CD4-positive, alpha-beta T cell (primary cell): ENCODE measurements at regions not wholly inside any gene's neighbourhood (a gene's known extent, or its start where the extent isn't known, plus 50 kb on each side); places are given as distances from the start of the nearest gene placed in this dataset.

ENCODE experiments used
- ATAC-seq: fragments of 200-7000 bp; cut with Tn5 transposase; one replicate; pipeline ENCODE4 v1.10.0; 2022; ENCODE audit warnings: mild to moderate bottlenecking; ENCODE audit not compliant: poor library complexity
- CTCF ChIA-PET: fragments of 350-600 bp; sonication (Branson Sonifier 250); formaldehyde crosslinking; loops from one replicate; lab custom pipeline; 2021; ENCODE audit warnings: antibody characterized with exemption, inconsistent platforms; lab: Charles Lee
- POLR2A ChIA-PET: fragments of 350-600 bp; sonication (Branson Sonifier 250); formaldehyde crosslinking; loops from one replicate; lab custom pipeline; 2021; ENCODE audit warnings: antibody characterized with exemption, inconsistent platforms; lab: Charles Lee
- DNase-seq, 14 experiments: peaks; one replicate each; pipeline ENCODE4 v3.0.0-alpha.2; 2013 to 2020; ENCODE audit warnings: mixed read lengths in 2 of 14
- H3K27ac ChIP-seq, 2 donors: one replicate each; pipeline versions ENCODE4 v1.5.1 to v1.7.0; 2013; ENCODE audit warnings: low read length in 2 of 2, low read depth in 1 of 2, mild to moderate bottlenecking in 1 of 2
- H3K27me3 ChIP-seq, 2 experiments: 1 replicate in 1 of 2; 2 replicates in 1 of 2; pipeline versions ENCODE4 v1.6.1 to v1.7.0; 2013; ENCODE audit warnings: low read length in 2 of 2, control low read depth in 1 of 2, mild to moderate bottlenecking in 1 of 2, moderate library complexity in 1 of 2; ENCODE audit not compliant: insufficient read depth in 2 of 2, control insufficient read depth in 1 of 2
- H3K36me3 ChIP-seq: one replicate; pipeline ENCODE4 v1.6.1; 2013; ENCODE audit warnings: low read length, control low read depth; ENCODE audit not compliant: insufficient read depth
- H3K4me1 ChIP-seq: one replicate; pipeline ENCODE4 v1.6.1; 2013; ENCODE audit warnings: low read length, control low read depth; ENCODE audit not compliant: insufficient read depth
- H3K4me3 ChIP-seq: one replicate; pipeline ENCODE4 v1.5.1; 2013; ENCODE audit warnings: mild to moderate bottlenecking, low read length, moderate library complexity
- H3K9me3 ChIP-seq, 2 experiments: 1 replicate in 1 of 2; 2 replicates in 1 of 2; pipeline versions ENCODE4 v1.6.1 to v1.7.0; 2013; ENCODE audit warnings: low read length in 2 of 2, mild to moderate bottlenecking in 2 of 2, control low read depth in 1 of 2, moderate library complexity in 1 of 2; ENCODE audit not compliant: control insufficient read depth in 1 of 2, insufficient read depth in 1 of 2
- H3K27ac Mint-ChIP-seq: one replicate; pipeline ENCODE4 v1.8.0; 2020; ENCODE audit warnings: mixed read lengths
- H3K27me3 Mint-ChIP-seq: one replicate; pipeline ENCODE4 v1.8.0; 2021; ENCODE audit warnings: mixed read lengths
- H3K36me3 Mint-ChIP-seq: one replicate; pipeline ENCODE4 v1.8.0; 2021; ENCODE audit warnings: low read depth, mixed read lengths
- H3K4me1 Mint-ChIP-seq: one replicate; pipeline ENCODE4 v1.8.0; 2021; ENCODE audit warnings: low read depth, mixed read lengths
- H3K4me3 Mint-ChIP-seq: one replicate; pipeline ENCODE4 v1.8.0; 2020; ENCODE audit warnings: mild to moderate bottlenecking, mixed read lengths
- H3K9me3 Mint-ChIP-seq: one replicate; pipeline ENCODE4 v1.8.0; 2020; ENCODE audit warnings: mixed read lengths
- intact Hi-C, 2 experiments: fragments of 100-400 bp; cut with DNase I in 1 of 2; cut with micrococcal nuclease in 1 of 2; formaldehyde crosslinking; loops; one replicate each; pipeline versions ENCODE4 v1.15.1 to v1.9.0; 2023 to 2025; cut with DNase I, micrococcal nuclease
- TF ChIP-seq, protein P1 (sequence below): fragments of 200-600 bp; IDR thresholded peaks from one replicate; pipeline ENCODE4 v1.8.0; 2022; ENCODE audit warnings: antibody characterized with exemption, mild to moderate bottlenecking

DNA sequence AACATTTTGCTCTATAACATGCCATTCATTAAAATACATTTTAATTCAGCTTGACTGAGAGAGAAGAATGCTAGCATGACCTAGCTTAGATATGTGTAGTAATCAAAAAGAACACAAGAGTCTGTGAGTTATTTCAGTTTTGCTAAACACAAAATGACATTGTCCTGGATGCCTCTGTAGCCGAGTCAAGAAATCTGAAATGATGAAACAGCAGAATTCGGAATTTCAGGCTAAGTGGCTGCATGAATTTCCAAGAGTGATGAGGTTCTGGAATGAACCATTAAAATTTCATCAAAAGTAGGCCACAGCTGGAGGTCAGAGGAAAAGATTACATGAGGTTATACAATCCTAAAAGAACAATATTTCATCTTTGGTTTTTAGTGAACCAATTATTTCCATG lies 79.1 kb upstream of the CXADR start:
- ChIA-PET POLR2A (no interaction called here), CTCF (no interaction called here)
- H3K36me3 Mint-ChIP-seq: no peaks in the 10 kb centered on the region

DNA sequence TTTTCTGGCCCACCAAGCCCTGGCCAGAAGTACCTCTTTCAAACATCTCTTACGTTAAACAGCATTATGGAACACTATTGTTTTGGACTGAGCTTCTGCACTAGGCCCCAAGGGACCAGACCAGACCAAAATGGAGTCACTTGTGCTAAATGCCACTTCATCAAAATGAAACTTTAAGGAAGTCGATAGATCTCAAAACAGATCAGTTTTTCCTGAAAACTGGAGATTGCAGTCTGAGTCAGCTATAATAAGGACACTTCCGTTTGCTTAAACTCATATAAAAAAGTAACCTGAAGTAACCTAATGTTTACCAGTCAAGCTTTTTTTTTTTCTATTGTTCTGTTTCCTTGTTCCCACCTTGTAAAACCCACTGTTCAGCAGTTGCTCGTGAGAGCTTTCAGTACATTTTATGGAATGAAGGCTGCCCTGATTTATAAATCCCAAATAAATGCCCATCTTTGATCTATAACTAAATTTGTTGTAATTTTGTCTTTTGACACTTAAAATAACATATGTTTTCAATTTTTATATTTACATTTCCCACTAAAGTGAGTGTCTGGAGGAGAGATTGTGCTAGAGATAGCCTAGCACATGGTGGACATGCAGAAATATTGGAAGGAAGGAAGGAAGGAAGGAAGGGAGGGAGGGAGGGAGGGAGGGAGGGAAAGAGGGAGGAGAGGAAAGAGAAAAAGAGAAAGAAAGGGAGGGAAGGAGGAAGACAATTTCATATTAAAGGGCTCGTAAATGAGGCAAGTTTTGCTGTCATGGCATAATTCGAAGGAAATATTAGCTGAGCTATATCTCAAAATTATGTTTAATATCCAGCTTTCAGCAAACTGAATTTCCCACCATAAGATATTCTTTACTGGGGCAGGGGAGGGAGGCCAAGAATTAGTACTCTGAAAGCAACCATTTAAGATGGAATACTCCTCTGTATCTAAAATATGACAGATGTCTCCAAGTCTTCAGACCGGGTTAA lies 77.0 kb upstream of the CXADR start:
- DNase-seq (no peak), ATAC-seq (no peak)
- H3K4me3 ChIP-seq: no peak overlapping the region
- H3K4me1 ChIP-seq: no peaks in the 10 kb centered on the region
- Mint-ChIP-seq H3K9me3 (no peaks in the 10 kb centered on the region), H3K4me3 (no peak overlapping the region), H3K36me3 (no peaks in the 10 kb centered on the region), H3K27ac (no peak overlapping the region), H3K27me3 (peaks cover 20% of the 10 kb centered on the region), H3K4me1 (no peaks in the 10 kb centered on the region)
- no peaks in the 10 kb centered on the region for H3K27me3 ChIP-seq
- ChIA-PET CTCF (no interaction called here), POLR2A (no interaction called here)
- intact Hi-C loops: no loop called here
- no peak overlapping the region for H3K27ac ChIP-seq
- no peaks in the 10 kb centered on the region for H3K36me3 ChIP-seq
- H3K9me3 ChIP-seq: no peaks in the 10 kb centered on the region
- TF ChIP-seq, protein P1, sequence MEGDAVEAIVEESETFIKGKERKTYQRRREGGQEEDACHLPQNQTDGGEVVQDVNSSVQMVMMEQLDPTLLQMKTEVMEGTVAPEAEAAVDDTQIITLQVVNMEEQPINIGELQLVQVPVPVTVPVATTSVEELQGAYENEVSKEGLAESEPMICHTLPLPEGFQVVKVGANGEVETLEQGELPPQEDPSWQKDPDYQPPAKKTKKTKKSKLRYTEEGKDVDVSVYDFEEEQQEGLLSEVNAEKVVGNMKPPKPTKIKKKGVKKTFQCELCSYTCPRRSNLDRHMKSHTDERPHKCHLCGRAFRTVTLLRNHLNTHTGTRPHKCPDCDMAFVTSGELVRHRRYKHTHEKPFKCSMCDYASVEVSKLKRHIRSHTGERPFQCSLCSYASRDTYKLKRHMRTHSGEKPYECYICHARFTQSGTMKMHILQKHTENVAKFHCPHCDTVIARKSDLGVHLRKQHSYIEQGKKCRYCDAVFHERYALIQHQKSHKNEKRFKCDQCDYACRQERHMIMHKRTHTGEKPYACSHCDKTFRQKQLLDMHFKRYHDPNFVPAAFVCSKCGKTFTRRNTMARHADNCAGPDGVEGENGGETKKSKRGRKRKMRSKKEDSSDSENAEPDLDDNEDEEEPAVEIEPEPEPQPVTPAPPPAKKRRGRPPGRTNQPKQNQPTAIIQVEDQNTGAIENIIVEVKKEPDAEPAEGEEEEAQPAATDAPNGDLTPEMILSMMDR: no peak

More for the DNA sequence above, 79.1 kb upstream of the CXADR start:
- H3K4me1 Mint-ChIP-seq: no peaks in the 10 kb centered on the region
- no peaks in the 10 kb centered on the region for H3K4me1 ChIP-seq
- H3K36me3 ChIP-seq: no peaks in the 10 kb centered on the region
- H3K27me3 ChIP-seq: no peaks in the 10 kb centered on the region
- H3K9me3 ChIP-seq: no peaks in the 10 kb centered on the region
- TF ChIP-seq, protein P1: no peak
- intact Hi-C loops: no loop called here
- H3K27ac ChIP-seq: no peak overlapping the region
- ATAC-seq (no peak), DNase-seq (no peak)
- H3K4me3 Mint-ChIP-seq: no peak overlapping the region
- H3K9me3 Mint-ChIP-seq: no peaks in the 10 kb centered on the region
- no peak overlapping the region for H3K27ac Mint-ChIP-seq
- no peak overlapping the region for H3K4me3 ChIP-seq
- H3K27me3 Mint-ChIP-seq: peaks cover 16% of the 10 kb centered on the region

DNA sequence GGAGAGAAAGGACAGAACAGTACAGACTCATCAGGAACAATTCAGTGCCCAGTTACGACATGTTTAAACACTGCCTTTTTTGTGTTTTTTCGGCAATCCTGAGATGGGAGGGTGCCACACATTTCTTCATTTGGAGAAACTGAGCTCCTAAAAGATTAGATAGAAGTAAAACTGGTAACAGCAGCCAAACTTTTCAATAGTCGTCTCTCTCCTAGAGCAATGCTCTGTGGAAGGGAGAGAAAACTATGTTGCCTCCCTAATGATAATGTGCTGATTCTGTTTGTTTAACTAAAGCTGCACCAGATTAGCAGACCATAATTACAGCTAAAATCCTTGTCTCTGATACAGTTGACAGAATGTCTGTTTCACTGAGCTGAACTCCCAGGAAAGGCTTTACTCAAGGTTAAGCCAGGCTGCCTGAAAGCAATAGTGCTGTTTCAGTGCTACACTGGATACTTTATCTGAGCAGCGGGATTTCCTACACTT lies 76.2 kb upstream of the CXADR start:
- Histone ChIP-seq H3K4me3 (no peak overlapping the region), H3K4me1 (no peaks in the 10 kb centered on the region), H3K27me3 (no peaks in the 10 kb centered on the region), H3K36me3 (no peaks in the 10 kb centered on the region), H3K27ac (no peak overlapping the region), H3K9me3 (no peaks in the 10 kb centered on the region)
- DNase-seq (no peak), ATAC-seq (no peak)
- TF ChIP-seq, protein P1: no peak
- no peaks in the 10 kb centered on the region for H3K9me3 Mint-ChIP-seq
- ChIA-PET POLR2A (no interaction called here), CTCF (no interaction called here)
- no peaks in the 10 kb centered on the region for H3K36me3 Mint-ChIP-seq
- no peak overlapping the region for H3K4me3 Mint-ChIP-seq
- intact Hi-C loops: no loop called here
- H3K27ac Mint-ChIP-seq: no peak overlapping the region
- no peaks in the 10 kb centered on the region for H3K4me1 Mint-ChIP-seq
- H3K27me3 Mint-ChIP-seq: peaks cover 20% of the 10 kb centered on the region
